GM21447 (cell line): ENCODE measurements at regions not wholly inside any gene's neighbourhood (a gene's known extent, or its start where the extent isn't known, plus 50 kb on each side); places are given as distances from the start of the nearest gene placed in this dataset.
"Not testable (repeated sequence)": the region's sequence is repeated elsewhere in the genome, so short reads cannot be mapped to it uniquely, and the experiment has no call there.

Experiments
- ATAC-seq: cut with Tn5 transposase; IDR thresholded peaks from one replicate; pipeline ENCODE4 v1.9.1; 2021; ENCODE audit not compliant: unreplicated experiment

DNA sequence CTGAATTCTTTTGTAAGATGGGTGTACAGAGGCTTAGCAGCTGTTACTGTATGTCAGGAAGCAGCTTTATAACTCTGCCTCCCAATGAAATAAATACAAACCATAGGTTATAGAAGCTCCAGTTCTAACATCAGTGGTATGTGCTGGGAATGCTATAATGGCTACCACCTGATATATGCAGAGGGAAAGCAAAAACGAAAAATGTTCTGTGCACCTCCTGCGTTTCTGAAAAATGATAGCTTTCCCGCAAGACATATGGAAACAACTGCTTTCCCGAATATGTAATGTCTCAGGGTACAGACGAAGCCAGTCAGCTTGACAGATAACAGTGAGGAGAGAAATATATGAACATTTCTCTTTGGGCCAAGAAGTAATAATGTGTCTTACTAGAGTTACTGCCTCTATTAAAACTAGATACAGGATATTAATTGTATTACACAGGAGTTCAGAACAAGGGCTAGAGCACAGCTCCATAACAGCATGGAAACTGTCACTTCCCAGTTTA lies 517.0 kb upstream of the NRSN1 start:
- ATAC-seq: no peak

DNA sequence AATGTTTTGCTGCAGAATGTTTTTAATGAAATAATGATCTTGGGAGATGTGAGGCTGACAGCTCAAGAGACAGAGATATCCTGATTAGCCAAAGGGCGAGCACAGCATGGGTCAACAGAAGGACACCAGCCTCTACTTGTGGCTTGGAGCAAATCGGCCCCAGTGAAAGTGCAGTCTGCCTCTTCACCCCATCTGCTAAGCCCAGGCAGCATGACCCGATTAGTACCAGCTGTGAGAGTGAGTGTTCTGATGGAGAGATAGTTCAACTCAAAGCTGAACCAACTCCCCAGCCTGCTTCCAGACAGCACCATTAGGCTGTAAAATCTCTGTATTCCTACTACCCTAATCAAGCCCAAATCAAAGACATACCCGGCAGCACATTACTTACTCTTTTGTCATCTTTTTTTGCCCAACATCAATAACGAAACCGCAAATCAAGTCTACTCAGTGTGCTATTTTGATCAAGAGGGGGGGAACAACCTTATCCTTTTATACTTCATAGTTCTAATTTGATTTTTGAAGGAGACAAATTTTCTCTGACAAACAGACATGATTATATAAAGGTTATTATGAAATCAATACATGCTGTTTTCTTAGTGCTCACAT lies 514.1 kb upstream of the NRSN1 start:
- no peak for ATAC-seq

DNA sequence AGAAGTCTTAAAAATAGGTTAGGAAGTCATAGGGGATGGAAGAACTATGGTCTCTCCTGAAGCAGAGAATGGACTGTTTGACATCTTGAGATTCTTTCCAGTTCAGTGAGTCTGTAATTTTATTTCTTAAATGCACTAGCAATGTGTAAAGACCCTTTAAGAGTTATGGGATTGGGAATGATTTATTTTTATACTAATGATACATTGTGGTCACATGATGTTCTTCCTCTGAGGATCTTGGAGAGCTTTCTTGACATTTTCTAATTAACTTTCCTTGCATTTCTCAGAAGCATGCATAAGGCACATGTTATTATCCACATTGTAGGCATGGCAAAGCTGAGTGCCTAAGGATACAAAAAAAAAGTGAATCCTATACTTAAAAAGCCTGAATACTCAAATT lies 507.6 kb upstream of the NRSN1 start:
- no peak for ATAC-seq

DNA sequence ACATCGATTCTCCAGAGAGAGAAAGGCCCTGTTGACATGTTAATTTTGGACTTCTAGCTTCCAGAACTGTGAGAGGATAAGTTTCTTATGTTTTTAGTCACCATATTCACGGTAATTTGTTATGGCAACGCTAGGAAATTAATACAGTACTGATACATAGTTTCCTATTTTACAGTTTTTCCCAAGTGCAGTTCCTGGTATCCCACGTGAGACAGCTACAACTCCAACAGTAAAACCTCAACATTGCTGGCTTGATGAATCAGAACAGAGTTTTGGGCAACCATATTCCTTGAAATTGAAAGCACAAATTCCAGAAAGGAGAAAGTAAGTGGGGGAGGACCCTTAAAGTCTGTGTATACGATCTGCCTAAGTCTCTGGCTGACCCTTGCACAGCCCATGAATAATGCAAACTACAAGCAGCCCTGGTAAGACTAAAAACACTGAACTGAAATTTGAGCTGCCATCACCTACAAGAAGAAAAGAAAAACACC lies 505.1 kb upstream of the NRSN1 start:
- ATAC-seq: no peak

DNA sequence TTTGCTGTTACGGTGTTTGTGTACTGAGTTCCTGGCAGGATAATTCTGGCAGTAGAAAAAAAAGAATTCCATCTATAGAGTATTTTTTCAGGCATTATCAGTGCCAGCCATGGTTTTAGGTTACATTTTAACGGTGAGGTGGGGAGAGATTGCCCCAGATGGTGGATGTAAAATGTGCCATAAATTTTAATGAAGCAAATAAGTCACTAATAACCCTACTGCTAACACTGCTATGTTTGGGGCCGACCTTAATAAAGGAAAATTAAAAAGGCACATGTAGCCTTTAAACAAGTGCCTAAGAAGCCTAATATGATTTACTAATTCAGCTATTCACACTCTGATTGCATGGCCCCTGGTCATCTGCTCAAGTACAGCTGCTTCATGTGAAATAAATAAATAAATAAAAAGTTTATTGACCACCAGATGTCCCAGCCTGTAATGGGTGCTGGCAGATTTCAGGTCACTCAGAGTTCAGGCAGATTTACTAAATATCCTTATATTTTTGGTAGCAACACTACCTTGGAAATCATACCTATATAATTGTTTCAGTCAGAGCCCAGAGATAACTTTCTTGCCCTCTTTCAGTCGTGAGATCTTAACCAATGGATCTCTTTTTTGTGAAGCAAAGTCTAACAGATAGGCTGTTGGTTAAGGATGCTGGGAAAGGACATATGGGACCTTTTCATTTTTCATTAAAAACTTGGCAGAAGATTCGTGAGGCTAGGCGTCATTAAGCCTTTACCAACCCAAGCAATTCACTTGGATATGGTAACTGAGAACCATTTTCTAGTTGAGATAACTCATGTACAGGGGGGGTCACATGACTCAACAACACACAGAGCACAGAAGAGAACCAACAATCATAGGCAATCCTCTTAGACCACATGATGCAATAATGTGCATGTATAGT lies 495.0 kb upstream of the NRSN1 start:
- no peak for ATAC-seq

DNA sequence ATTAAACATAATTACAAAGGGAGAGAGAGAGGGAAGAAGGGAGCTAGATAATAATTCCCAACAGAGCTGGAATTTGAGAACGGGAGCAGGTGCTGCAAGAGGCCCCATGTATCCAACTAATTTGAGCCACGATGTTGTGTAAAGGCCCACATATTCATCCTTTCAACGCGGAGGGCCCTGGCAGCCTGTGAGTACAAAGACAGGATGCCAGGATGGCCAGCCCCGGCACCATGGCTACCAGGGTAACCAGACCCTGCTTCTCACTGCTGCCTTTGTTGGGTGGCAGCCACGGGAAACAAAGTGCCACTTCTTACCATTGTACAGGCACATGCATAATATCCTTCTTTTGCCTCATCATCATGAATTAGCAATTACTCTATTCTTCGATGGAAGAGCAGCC lies 492.0 kb upstream of the NRSN1 start:
- ATAC-seq: no peak

DNA sequence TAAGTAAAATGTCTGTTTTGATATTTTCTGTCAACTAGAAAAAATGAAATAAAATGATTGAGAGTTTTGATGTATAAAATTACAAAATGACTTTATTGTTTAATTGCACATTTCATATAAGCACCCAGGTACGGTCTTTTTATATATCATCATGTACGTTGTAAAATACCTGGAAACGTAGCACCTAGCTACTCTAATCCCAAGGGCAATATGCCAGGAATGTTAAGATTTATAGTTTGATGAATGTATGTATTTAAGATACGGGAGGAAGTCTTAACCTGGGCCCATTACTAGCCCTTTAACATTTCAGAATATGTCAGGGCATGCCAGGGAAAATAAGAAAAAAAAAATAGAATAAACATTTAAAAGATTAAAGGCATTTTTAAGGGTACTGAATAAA lies 490.9 kb upstream of the NRSN1 start:
- ATAC-seq: no peak

DNA sequence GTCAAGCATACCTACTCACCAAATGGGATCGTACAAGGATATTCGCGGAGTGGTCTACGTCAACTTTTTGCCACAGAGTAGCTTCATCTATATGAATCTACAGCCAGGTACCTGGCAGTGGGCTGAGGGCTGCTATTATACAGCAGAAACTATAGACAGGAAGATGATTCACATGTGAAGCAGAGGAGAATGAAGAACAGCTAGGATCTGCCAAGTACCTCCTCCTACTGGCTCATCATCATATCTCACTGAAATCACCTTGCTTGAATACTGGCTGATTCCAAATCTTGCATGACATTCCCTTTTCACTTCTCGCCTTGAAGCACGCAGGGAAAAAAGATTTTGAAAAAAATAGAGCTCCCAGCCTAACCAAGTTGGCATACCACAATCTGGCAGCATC lies 488.7 kb upstream of the NRSN1 start:
- no peak for ATAC-seq

DNA sequence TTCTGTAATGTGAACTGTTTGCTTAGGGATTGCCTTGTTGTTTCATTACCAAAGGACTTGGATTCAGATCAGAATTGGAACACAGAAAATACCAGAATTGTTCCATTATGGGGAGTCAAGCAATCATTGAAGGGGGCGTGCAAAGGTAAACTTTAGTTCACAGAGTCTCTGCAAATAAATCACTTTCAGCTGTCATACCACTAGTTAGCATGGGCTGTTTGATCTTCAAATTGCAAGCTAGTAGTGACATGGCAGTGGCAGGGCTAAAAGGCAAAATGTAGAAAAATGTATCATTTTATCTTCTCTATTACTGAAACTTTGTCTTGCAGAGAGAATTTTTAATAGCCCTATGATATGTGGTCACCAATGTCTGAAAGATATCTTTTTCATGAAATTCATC lies 483.2 kb upstream of the NRSN1 start:
- ATAC-seq: no peak

DNA sequence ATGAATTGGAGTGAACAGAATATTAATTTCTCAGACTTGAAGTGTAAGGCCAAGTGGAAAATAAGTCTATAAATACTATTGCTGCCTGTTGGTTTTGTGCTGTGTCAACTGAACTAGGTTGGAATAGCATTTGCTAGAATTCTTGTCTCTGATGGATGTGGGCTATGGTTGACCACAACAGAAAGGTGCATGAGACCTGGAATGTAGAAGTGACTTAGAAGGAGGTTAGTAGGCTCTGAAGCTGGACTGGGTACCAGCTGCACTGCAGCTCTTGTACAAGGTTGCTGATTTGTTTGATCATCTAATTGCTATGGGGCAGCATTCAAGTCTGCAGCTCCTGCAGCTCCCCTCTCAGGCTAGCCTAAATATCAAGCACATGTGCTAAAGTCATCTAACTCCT lies 479.0 kb upstream of the NRSN1 start:
- no peak for ATAC-seq

DNA sequence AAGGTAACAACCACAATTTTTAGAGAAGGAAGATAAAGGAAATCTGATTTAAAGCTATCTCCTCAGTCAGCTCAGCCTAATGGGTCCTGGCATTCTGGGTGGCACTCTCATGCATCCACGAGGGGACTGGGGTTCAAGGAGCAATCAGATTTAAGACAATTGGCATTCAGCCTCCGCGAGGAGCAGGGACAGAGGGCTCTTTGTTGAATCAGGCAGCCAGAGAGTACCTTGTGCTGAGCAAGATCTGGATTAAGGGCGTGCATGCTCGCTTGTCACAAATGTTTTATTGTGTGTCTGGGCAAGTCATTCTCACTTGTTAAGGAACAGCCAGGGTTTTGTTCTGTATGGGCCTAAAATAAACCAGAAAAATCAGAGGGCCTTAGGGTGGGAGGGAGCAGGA lies 475.3 kb upstream of the NRSN1 start:
- no peak for ATAC-seq

DNA sequence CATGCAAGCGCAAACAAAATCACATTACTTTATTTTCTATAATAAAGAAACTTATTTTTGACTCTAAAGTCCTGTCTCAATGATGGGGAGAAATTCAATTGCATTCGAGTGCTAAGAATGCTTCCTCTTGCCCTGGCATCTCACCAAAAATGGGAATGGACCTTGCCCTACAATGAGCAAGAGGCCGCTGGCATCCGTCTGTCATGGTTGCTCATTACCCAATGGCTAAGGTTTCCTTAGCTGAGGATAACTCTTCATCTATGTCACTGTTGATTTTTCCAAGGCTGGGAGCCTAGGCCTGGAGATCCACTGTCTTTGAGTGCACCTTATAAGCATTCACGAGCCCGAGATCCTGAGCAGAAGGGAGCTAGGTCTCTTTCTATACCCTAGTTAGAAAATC lies 471.3 kb upstream of the NRSN1 start:
- ATAC-seq: no peak

DNA sequence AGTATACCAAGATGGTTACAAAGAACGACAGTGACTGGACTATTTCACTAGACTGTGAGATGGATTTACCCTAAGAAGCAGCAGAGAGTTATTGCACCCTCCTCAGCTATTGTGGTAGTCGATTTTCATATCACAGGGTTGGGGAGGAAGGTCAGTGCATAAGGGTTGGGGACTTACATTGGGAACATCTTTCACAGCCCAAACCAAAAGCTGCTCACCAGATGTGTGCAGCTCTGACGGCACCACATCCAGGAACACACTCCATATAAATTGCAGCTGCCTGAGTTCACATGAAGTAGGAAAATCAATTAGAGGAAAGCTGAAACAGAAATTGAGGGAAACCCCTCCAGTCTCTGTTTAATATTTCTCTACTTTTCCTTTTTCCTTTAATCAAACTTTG lies 470.5 kb upstream of the NRSN1 start:
- ATAC-seq: no peak

DNA sequence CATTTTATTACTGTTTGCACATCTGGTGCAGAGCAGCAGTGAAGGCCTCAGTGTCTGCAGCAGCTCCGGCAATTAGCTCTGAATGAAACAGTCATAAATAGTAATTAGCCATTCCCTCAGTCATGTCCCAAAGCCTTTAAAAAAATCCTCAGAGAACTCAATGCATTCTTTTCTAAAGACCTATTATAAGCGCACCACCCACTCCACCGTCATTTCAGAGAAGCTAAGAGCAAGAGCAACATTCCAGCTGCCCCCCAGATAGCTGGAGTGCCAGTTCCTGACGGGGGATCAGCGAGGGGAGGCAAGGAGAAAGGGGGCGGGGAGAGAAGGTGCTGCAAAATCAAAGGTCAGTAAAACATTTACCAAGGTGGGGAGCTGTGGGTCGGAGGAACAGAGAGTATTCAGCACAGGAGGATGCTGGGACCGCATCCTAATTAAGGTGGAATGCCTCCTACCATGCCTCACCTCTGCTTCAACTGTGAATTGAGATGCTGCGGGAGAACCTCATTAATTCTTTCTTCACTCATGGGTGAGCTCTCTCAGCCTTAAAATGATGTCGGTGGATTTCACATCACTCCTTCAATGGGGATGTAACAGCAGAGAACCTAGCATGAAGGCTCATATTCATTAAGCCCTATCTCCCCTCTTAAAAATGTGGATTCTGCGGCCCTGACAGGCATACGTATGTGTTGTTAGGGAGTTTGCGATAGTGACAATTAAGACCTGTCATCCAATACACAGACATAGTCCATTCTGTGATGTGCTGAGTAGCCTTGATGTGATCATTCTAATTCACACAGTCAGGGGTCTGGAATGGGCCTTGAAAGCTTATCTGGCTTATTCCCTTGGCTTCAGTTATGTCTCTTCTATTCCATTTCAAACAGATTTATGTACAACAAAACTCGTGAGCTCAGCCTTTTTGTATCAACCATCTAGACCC lies 469.5 kb upstream of the NRSN1 start:
- no peak for ATAC-seq

DNA sequence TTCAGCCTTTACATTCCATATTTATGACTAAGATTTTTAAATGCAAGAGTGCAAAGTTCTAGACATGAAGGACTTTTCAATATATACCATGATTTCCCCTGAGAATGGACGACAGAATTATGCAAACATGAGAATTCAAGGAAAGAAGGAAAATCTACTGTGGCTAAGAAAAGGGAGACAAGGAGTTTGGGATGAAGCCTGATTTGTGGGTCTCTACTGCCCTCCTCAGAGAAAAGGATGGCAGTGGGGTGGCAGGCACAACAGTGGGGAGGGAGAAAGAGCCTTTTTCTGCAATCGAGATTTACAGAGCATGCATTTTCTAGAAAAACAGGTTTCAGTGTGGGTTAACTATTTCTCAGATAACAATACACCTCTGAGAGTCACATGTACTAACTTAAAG lies 466.9 kb upstream of the NRSN1 start:
- ATAC-seq: no peak

DNA sequence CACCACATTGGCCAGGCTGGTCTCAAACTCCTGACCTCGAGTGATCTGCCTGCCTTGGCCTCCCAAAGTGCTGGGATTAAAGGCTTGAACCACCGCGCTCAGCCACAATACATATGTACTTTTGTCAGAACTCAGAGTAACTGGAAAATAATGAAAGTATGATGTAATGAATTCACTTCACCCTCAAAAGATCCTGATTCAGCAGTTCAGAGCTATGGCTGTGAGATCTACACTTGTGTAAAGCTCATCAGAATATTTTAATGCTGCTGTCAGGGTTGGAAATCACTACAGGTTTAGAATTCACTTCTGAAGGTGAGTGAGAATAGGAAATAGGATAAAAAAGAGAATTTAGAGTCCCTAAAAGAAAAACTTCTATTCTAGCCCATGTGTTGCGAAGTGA lies 464.5 kb upstream of the NRSN1 start:
- ATAC-seq: no peak

DNA sequence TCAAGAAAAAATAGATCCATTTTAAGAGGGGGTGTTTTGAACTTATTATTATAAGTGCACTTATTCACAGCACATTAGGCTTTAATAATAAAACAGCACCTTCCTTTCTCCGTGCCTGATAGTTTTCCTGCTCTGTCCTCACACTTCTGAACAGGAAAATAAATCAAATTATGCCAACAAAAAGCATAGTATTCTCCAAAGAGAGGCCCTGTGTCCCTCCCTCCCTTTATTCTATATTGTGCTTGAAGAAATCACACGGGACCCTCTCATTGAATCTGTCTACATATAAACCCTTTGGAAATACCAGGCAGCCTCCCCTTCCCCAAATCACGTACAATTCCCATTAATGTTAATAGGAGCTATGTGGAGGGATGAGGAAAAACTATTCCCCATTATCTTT lies 462.9 kb upstream of the NRSN1 start:
- ATAC-seq: no peak

DNA sequence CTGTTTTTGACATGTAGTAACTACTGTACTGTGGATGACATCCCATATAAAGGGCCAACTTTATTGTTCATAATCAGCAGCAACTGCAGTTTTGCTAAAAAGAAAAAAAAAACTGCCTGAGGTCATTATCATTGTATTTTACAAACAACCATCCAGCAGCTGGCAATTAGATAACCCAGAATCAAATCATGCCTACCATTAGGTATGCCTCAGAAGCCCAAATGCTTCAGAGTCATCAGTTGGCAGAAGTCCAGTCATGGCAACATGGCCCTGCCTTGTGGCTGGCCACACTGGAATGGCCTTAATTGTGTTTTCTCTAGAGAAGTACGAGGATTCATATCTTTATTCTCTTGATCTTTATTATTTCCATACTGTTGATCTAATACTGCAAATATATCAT lies 462.4 kb upstream of the NRSN1 start:
- ATAC-seq: no peak

DNA sequence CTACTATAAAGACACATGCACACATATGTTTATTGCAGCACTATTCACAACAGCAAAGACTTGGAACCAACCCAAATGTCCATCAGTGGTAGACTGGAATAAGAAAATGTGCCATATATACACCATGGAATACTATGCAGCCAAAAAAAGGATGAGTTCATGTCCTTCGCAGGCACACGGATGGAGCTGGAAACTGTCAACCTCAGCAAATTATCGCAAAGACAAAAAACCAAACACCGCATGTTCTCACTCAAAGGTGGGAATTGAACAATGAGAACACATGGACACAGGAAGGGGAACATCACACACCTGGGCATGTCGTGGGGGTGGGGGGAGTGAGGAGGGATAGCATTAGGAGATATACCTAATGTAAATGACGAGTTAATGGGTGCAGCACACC lies 460.1 kb upstream of the NRSN1 start:
- ATAC-seq: not testable (repeated sequence)

DNA sequence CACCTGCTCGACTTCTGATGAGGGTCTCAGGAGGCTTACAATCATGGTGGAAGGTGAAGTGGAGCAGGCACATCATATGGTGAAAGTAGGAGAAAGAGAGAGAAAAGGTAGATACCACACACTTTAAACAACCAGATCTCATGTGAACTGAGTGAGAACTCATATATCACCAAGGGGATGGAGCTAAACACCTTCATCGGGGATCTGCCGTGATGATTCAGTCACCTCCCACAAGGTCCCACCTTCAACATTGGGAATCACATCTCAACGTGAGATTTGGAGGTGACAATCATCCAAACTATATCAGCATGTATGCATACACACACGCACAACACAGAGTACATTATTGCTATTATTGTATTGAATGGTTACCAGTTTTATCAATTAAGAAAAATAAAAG lies 453.3 kb upstream of the NRSN1 start:
- no peak for ATAC-seq

DNA sequence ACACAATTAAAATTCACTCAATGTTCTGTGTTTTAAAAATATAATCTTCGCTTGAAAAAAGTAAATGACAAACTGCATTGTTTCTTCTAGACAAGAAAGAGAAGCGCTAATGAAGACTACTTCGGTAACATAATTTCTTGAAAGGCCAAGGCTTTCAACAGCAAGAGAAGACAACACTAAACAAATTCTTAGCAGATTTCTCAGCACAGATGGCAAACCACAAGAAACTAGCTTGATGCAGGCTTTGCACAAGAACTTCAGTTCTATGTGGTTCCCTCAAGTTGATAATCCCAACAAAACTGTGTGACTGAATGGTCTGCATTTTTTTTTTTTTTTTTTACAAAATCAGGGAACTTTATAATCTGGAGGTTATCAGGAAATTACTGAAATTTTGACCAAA lies 447.4 kb upstream of the NRSN1 start:
- no peak for ATAC-seq
